Peyer's patch (tissue), 4 donors: ENCODE measurements at regions not wholly inside any gene's neighbourhood (a gene's known extent, or its start where the extent isn't known, plus 50 kb on each side); places are given as distances from the start of the nearest gene placed in this dataset.
"Not testable (repeated sequence)": the region's sequence is repeated elsewhere in the genome, so short reads cannot be mapped to it uniquely, and the experiment has no call there.

Experiments used
- POLR2A ChIP-seq, 2 donors: fragments of 450-650 bp; IDR thresholded peaks; one replicate each; pipeline ENCODE4 v1.5.1; 2017; ENCODE audit warnings: antibody characterized with exemption in 2 of 2, mild to moderate bottlenecking in 2 of 2, moderate library complexity in 2 of 2
- TF ChIP-seq, protein P1 (sequence below), 6 experiments: fragments of 450-650 bp in 4 of 6; fragments of 200-600 bp in 2 of 6; sonication (generic) in 1 of 6; IDR thresholded peaks; one replicate each; pipeline ENCODE4 v1.5.1; 2017 to 2019; ENCODE audit warnings: antibody characterized with exemption in 6 of 6, mild to moderate bottlenecking in 3 of 6, moderate library complexity in 1 of 6

DNA sequence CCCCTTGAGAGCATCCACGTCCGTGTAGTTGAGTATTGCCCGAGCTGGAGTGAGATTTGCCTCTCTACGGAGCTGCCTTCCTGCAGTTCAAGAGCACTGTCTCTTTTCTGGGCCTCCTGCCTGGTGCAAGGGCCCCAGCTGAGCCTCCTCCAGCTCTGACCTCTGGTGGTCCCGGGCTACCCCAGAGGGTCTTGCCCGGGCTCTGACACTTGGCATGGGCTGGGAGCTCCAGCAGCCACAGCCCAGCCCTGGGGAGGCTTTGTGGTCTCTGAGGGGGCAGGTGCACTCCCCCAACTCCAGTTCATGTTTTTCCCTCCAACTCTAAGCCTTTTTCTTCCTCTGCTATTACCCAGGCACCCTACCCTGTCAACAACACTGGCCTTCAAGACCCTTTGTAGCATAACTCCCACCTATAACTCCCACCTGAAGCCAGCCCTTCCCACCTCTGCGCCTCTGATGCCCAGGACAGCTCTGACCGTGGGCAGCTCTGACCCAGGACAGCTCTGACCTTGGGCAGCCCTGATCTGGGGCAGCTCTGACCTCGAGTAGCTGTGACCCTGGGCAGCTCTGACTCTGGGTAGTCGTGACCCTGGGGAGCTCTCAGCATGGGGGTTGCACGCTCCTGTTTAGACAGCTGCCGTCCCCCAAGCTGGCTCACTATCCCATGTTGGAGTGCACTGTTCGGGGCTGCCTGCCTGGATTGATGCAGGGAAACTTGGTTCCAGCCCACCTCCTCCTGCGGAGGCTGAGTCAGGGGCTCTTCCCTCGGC is 127.6 kb downstream of the METRNL start:
- not testable (repeated sequence) for TF ChIP-seq POLR2A (IDR thresholded peaks at IDR 0.05)
- TF ChIP-seq, protein P1, sequence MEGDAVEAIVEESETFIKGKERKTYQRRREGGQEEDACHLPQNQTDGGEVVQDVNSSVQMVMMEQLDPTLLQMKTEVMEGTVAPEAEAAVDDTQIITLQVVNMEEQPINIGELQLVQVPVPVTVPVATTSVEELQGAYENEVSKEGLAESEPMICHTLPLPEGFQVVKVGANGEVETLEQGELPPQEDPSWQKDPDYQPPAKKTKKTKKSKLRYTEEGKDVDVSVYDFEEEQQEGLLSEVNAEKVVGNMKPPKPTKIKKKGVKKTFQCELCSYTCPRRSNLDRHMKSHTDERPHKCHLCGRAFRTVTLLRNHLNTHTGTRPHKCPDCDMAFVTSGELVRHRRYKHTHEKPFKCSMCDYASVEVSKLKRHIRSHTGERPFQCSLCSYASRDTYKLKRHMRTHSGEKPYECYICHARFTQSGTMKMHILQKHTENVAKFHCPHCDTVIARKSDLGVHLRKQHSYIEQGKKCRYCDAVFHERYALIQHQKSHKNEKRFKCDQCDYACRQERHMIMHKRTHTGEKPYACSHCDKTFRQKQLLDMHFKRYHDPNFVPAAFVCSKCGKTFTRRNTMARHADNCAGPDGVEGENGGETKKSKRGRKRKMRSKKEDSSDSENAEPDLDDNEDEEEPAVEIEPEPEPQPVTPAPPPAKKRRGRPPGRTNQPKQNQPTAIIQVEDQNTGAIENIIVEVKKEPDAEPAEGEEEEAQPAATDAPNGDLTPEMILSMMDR (IDR thresholded peaks at IDR 0.05): not testable (repeated sequence)
